ENCODE measurements at regions not wholly inside any gene's neighbourhood (a gene's known extent, or its start where the extent isn't known, plus 50 kb on each side); places are given as distances from the start of the nearest gene placed in this dataset.

DNA sequence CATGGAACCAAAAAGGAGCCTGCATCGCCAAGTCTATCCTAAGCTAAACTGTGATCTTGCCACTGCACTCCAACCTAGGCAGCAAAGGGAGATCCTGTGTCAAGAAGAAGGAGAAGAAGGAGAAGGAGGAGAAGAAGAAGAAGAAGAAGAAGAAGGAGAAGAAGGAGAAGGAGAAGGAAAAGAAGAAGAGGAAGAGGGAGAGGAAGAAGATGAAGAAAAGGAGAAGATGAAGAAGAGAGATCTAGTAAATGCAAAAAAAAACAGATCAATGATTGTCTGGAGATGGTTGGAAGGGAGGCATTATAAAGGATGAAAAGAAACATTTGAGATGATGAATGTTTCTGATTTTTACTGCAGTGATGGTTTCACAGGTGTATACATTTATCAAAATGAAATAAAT, 1629.0 kb upstream of the PIK3C3 start (continued):
- TF ChIP-seq, protein P1, sequence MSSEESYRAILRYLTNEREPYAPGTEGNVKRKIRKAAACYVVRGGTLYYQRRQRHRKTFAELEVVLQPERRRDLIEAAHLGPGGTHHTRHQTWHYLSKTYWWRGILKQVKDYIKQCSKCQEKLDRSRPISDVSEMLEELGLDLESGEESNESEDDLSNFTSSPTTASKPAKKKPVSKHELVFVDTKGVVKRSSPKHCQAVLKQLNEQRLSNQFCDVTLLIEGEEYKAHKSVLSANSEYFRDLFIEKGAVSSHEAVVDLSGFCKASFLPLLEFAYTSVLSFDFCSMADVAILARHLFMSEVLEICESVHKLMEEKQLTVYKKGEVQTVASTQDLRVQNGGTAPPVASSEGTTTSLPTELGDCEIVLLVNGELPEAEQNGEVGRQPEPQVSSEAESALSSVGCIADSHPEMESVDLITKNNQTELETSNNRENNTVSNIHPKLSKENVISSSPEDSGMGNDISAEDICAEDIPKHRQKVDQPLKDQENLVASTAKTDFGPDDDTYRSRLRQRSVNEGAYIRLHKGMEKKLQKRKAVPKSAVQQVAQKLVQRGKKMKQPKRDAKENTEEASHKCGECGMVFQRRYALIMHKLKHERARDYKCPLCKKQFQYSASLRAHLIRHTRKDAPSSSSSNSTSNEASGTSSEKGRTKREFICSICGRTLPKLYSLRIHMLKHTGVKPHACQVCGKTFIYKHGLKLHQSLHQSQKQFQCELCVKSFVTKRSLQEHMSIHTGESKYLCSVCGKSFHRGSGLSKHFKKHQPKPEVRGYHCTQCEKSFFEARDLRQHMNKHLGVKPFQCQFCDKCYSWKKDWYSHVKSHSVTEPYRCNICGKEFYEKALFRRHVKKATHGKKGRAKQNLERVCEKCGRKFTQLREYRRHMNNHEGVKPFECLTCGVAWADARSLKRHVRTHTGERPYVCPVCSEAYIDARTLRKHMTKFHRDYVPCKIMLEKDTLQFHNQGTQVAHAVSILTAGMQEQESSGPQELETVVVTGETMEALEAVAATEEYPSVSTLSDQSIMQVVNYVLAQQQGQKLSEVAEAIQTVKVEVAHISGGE (CRISPR knock-in tag; IDR thresholded peaks at IDR 0.05) = no peak
- TF ChIP-seq RFX5 (IDR thresholded peaks at IDR 0.05; ENCODE audit: low read depth, low read length) = no peak
- TF ChIP-seq, protein P2, sequence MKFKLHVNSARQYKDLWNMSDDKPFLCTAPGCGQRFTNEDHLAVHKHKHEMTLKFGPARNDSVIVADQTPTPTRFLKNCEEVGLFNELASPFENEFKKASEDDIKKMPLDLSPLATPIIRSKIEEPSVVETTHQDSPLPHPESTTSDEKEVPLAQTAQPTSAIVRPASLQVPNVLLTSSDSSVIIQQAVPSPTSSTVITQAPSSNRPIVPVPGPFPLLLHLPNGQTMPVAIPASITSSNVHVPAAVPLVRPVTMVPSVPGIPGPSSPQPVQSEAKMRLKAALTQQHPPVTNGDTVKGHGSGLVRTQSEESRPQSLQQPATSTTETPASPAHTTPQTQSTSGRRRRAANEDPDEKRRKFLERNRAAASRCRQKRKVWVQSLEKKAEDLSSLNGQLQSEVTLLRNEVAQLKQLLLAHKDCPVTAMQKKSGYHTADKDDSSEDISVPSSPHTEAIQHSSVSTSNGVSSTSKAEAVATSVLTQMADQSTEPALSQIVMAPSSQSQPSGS (IDR thresholded peaks at IDR 0.05; ENCODE audit: low read length) = no peak
- TF ChIP-seq HCFC1 (IDR thresholded peaks at IDR 0.05; ENCODE audit: low read length) = no peak

DNA sequence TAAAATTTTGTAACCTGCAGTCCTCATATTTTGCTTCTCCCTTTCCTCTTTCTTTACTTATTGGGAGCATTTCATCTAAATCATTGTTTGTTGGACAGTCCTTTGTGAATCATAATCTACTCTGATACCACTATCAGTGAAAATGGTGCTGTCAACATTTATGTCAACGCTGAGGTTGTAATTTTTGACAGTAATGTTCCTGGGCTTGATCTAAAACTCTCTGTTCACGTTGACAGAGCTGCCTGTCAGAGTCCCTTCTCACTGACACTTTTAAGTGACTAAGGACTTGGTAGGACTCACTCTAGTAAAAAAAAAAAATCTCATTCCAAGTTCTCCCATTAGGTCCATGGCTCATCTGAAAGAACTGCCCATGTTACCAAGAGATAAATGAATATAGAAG, 1640.8 kb upstream of the PIK3C3 start:
- no peaks in the 10 kb centered on the region for H3K79me2 ChIP-seq (ENCODE audit: control insufficient read depth, insufficient read depth, low read length)
- FAIRE-seq = no peak
- 0% methylated on average over 2 of the region's 2 CpGs for WGBS (ENCODE audit: insufficient coverage, insufficient replicate concordance, low lambda C conversion rate, missing lambda C conversion rate)
- H3K4me2 ChIP-seq (ENCODE audit: control insufficient read depth, insufficient read depth) = no peak overlapping the region
- SMC1A ChIA-PET (ENCODE audit: uncharacterized antibody, unreplicated experiment) = no interaction called here
- POLR2A ChIA-PET = no interaction called here
- H3K27me3 ChIP-seq (replicated peaks in 1 of 2; ENCODE audit: control insufficient read depth in 2 of 2, insufficient read depth in 2 of 2, low read length in 1 of 2) = no peaks in the 10 kb centered on the region
- no peak overlapping the region for H3K9ac ChIP-seq (ENCODE audit: control insufficient read depth, insufficient read depth, low read length)
- CTCF ChIA-PET = no interaction called here
- RAD21 ChIA-PET (ENCODE audit: unreplicated experiment) = no interaction called here
- no peaks in the 10 kb centered on the region for H3K9me3 ChIP-seq (replicated peaks; ENCODE audit: control insufficient read depth, insufficient read depth, low read length)
- H3K27ac ChIP-seq (ENCODE audit: control insufficient read depth, insufficient read depth) = no peak overlapping the region
- H2AFZ ChIP-seq (ENCODE audit: control insufficient read depth, low read depth, low read length) = no peak overlapping the region
- intact Hi-C loops (cut with micrococcal nuclease; ENCODE audit: unreplicated experiment) = no loop called here
- in situ Hi-C loops (cut with MboI) = no loop called here
- no peaks in the 10 kb centered on the region for H4K20me1 ChIP-seq (ENCODE audit: control insufficient read depth, insufficient read depth)
- no peak for ATAC-seq
- H3K4me3 ChIP-seq = no peak overlapping the region
- no peaks in the 10 kb centered on the region for H3K36me3 ChIP-seq (ENCODE audit: control insufficient read depth in 2 of 2, insufficient read depth in 2 of 2, low read length in 1 of 2)
- no peaks in the 10 kb centered on the region for H3K4me1 ChIP-seq (ENCODE audit: control insufficient read depth, insufficient read depth, low read length)
- no TSS peak for BruUV-seq (replicated peaks)
- no peak for DNase-seq (ENCODE audit: low read depth, low spot score)
- TF ChIP-seq, protein P3, sequence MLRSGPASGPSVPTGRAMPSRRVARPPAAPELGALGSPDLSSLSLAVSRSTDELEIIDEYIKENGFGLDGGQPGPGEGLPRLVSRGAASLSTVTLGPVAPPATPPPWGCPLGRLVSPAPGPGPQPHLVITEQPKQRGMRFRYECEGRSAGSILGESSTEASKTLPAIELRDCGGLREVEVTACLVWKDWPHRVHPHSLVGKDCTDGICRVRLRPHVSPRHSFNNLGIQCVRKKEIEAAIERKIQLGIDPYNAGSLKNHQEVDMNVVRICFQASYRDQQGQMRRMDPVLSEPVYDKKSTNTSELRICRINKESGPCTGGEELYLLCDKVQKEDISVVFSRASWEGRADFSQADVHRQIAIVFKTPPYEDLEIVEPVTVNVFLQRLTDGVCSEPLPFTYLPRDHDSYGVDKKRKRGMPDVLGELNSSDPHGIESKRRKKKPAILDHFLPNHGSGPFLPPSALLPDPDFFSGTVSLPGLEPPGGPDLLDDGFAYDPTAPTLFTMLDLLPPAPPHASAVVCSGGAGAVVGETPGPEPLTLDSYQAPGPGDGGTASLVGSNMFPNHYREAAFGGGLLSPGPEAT (IDR thresholded peaks at IDR 0.05; ENCODE audit: low read depth) = no peak
- no peak for TF ChIP-seq POLR2AphosphoS5 (IDR thresholded peaks at IDR 0.05; ENCODE audit: low read length)
- no peak for TF ChIP-seq PML (IDR thresholded peaks at IDR 0.05; ENCODE audit: low read length)
- TF ChIP-seq BCL11A (IDR thresholded peaks at IDR 0.05; ENCODE audit: low read depth, low read length) = no peak
- no peak for TF ChIP-seq CHD1 (IDR thresholded peaks at IDR 0.05; ENCODE audit: low read depth, low read length)
- TF ChIP-seq BRCA1 (IDR thresholded peaks at IDR 0.05; ENCODE audit: low read depth, low read length) = no peak
- no peak for TF ChIP-seq RAD21 (IDR thresholded peaks at IDR 0.05; ENCODE audit: insufficient read depth, low read depth, low read length)
- TF ChIP-seq, protein P4, sequence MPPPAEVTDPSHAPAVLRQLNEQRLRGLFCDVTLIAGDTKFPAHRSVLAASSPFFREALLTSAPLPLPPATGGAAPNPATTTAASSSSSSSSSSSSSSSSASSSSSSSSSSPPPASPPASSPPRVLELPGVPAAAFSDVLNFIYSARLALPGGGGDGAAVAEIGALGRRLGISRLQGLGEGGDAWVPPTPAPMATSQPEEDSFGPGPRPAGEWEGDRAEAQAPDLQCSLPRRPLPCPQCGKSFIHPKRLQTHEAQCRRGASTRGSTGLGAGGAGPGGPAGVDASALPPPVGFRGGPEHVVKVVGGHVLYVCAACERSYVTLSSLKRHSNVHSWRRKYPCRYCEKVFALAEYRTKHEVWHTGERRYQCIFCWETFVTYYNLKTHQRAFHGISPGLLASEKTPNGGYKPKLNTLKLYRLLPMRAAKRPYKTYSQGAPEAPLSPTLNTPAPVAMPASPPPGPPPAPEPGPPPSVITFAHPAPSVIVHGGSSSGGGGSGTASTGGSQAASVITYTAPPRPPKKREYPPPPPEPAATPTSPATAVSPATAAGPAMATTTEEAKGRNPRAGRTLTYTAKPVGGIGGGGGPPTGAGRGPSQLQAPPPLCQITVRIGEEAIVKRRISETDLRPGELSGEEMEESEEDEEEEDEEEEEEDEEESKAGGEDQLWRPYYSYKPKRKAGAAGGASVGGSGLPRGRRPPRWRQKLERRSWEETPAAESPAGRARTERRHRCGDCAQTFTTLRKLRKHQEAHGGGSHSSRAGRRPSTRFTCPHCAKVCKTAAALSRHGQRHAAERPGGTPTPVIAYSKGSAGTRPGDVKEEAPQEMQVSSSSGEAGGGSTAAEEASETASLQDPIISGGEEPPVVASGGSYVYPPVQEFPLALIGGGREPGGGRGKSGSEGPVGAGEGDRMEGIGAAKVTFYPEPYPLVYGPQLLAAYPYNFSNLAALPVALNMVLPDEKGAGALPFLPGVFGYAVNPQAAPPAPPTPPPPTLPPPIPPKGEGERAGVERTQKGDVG (CRISPR knock-in tag; IDR thresholded peaks at IDR 0.05) = no peak
- no peak for TF ChIP-seq SMC3 (IDR thresholded peaks at IDR 0.05; ENCODE audit: borderline replicate concordance, low read length)
- no peak for TF ChIP-seq ZNF217 (IDR thresholded peaks at IDR 0.05)
- TF ChIP-seq HCFC1 (IDR thresholded peaks at IDR 0.05; ENCODE audit: low read length) = no peak
- TF ChIP-seq HDGF (IDR thresholded peaks at IDR 0.05) = no peak
- no peak for TF ChIP-seq SMAD1 (IDR thresholded peaks at IDR 0.05; ENCODE audit: low read depth, partially characterized antibody)

Measured in GM12878 (cell line).